GM23248 (cell line): ENCODE measurements at regions not wholly inside any gene's neighbourhood (a gene's known extent, or its start where the extent isn't known, plus 50 kb on each side); places are given as distances from the start of the nearest gene placed in this dataset.
A peak's percentile ranks its signal among the peaks of the same experiment; 100 is the strongest.

Source experiments
- DNase-seq: peaks from one replicate; pipeline ENCODE4 v3.0.0-alpha.2; 2015
- H2AFZ ChIP-seq: fragments of 200-600 bp; sonication (generic); 2 replicates; pipeline ENCODE4 v1.6.1; 2016; ENCODE audit warnings: antibody characterized with exemption
- H3F3A ChIP-seq: fragments of 200-600 bp; sonication (generic); 2 replicates; pipeline ENCODE4 v1.6.1; 2016; ENCODE audit warnings: mild to moderate bottlenecking, antibody characterized with exemption, mixed run types; ENCODE audit not compliant: insufficient read depth
- H3K27ac ChIP-seq: fragments of 200-600 bp; sonication (generic); 2 replicates; pipeline ENCODE4 v1.5.1; 2016; ENCODE audit warnings: mild to moderate bottlenecking
- H3K27me3 ChIP-seq: fragments of 200-600 bp; sonication (generic); replicated peaks from 2 replicates; pipeline ENCODE4 v1.6.1; 2016; ENCODE audit warnings: mild to moderate bottlenecking; ENCODE audit not compliant: insufficient read depth
- H3K36me3 ChIP-seq: fragments of 200-600 bp; sonication (generic); 2 replicates; pipeline ENCODE4 v1.6.1; 2016; ENCODE audit warnings: low read depth, mild to moderate bottlenecking
- H3K4me1 ChIP-seq: fragments of 200-600 bp; sonication (generic); 2 replicates; pipeline ENCODE4 v1.6.1; 2016; ENCODE audit warnings: mild to moderate bottlenecking; ENCODE audit not compliant: insufficient read depth
- H3K4me2 ChIP-seq: fragments of 200-600 bp; sonication (generic); one replicate; pipeline ENCODE4 v1.6.1; 2016; ENCODE audit warnings: mild to moderate bottlenecking; ENCODE audit not compliant: unreplicated experiment
- H3K4me3 ChIP-seq: fragments of 200-600 bp; sonication (generic); 2 replicates; pipeline ENCODE4 v1.5.1; 2016; ENCODE audit warnings: mild to moderate bottlenecking
- H3K79me2 ChIP-seq: fragments of 200-600 bp; sonication (generic); 2 replicates; pipeline ENCODE4 v1.6.1; 2016; ENCODE audit warnings: mild to moderate bottlenecking; ENCODE audit not compliant: insufficient read depth
- H3K9ac ChIP-seq: fragments of 200-600 bp; sonication (generic); 2 replicates; pipeline ENCODE4 v1.6.1; 2016; ENCODE audit warnings: mild to moderate bottlenecking
- H3K9me2 ChIP-seq: fragments of 200-600 bp; sonication (generic); 2 replicates; pipeline ENCODE4 v1.6.1; 2016; ENCODE audit warnings: mixed run types, mild to moderate bottlenecking, moderate library complexity; ENCODE audit not compliant: insufficient read depth
- H3K9me3 ChIP-seq: fragments of 200-600 bp; sonication (generic); one replicate; pipeline ENCODE4 v1.6.1; 2017; ENCODE audit warnings: low read depth
- H4K20me1 ChIP-seq: fragments of 200-600 bp; sonication (generic); 2 replicates; pipeline ENCODE4 v1.6.0; 2016; ENCODE audit not compliant: insufficient read depth
- EZH2 ChIP-seq: fragments of 200-600 bp; sonication (generic); IDR thresholded peaks from 2 replicates; pipeline ENCODE4 v1.6.1; 2018; ENCODE audit warnings: antibody characterized with exemption, mild to moderate bottlenecking; ENCODE audit not compliant: insufficient read depth, poor library complexity, severe bottlenecking
- EZH2phosphoT487 ChIP-seq: fragments of 200-600 bp; sonication (generic); IDR thresholded peaks from 2 replicates; pipeline ENCODE4 v1.6.1; 2018; ENCODE audit warnings: antibody characterized with exemption, moderate library complexity, mild to moderate bottlenecking, low read depth; ENCODE audit not compliant: insufficient read depth
- WGBS, 2 experiments: methylation state at CpG; one replicate each; pipeline ENCODE4 v1.1.6; 2015 to 2017; ENCODE audit warnings: low lambda C conversion rate in 2 of 2, low coverage in 1 of 2; ENCODE audit errors: missing lambda C conversion rate in 2 of 2; 5-methylcytosine and 5-hydroxymethylcytosine counted together
- in situ Hi-C: fragments of 300-500 bp; cut with MboI; formaldehyde crosslinking; loops from 2 replicates; pipeline ENCODE4 v1.15.0; 2020

- Histone ChIP-seq H3F3A (no peaks in the 10 kb centered on the region), H3K4me2 (no peak overlapping the region), H3K9ac (no peak overlapping the region), H2AFZ (no peak overlapping the region), H3K9me2 (no peaks in the 10 kb centered on the region), H3K79me2 (no peaks in the 10 kb centered on the region), H3K9me3 (no peaks in the 10 kb centered on the region), H4K20me1 (no peaks in the 10 kb centered on the region), H3K27me3 (no peaks in the 10 kb centered on the region), H3K36me3 (no peaks in the 10 kb centered on the region), H3K27ac (no peak overlapping the region), H3K4me3 (no peak overlapping the region), H3K4me1 (no peaks in the 10 kb centered on the region)
- DNase-seq: no peak
- TF ChIP-seq EZH2 (no peak), EZH2phosphoT487 (no peak)
- 50 to 65% methylated on average over 1 of the region's 1 CpG for WGBS, 2 experiments
- in situ Hi-C loops: no loop called here
These were observed 349.2 kb upstream of the KLF4 start for GRCh38 chr9:107838766-107839165.

DNA sequence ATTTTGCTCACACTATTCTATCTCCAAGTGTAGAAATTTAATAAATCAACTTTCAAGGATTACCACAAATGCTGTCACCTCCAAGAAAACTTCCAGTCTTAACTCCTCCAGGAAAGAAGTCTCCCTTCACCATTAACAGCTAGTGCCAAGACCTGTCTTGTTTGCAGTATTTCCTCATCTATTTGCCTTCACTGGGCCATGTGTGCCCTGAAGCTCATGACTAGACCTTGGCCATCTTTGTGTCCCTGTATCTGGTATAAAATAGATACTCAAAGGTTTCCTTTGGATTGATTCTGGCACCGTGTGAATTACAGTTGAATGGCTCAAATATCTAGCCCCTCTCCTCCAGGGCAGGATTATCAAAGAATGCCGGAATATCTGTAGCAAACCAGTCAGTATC lies 346.7 kb upstream of the KLF4 start:
- WGBS, 2 experiments: 62 to 64% methylated on average over 2 of the region's 2 CpGs
- H3K9me2 ChIP-seq: no peaks in the 10 kb centered on the region

GRCh38 chr9:107833295-107833694 lies 343.7 kb upstream of the KLF4 start:
- Histone ChIP-seq H3K9me3 (no peaks in the 10 kb centered on the region), H3K27me3 (no peaks in the 10 kb centered on the region), H2AFZ (no peak overlapping the region), H3K4me1 (no peaks in the 10 kb centered on the region), H3K4me3 (no peak overlapping the region), H3F3A (no peaks in the 10 kb centered on the region), H3K9ac (no peak overlapping the region), H4K20me1 (no peaks in the 10 kb centered on the region), H3K36me3 (no peaks in the 10 kb centered on the region), H3K9me2 (no peaks in the 10 kb centered on the region), H3K27ac (no peak overlapping the region), H3K4me2 (no peak overlapping the region), H3K79me2 (no peaks in the 10 kb centered on the region)
- WGBS, 2 experiments: 33 to 38% methylated on average over 4 of the region's 4 CpGs
- no peak for TF ChIP-seq EZH2
- TF ChIP-seq EZH2phosphoT487: no peak
- in situ Hi-C loops: no loop called here
- DNase-seq: peak; percentile 41

More for the DNA sequence above, 346.7 kb upstream of the KLF4 start:
- Histone ChIP-seq H3K79me2 (no peaks in the 10 kb centered on the region), H3F3A (no peaks in the 10 kb centered on the region), H3K4me3 (no peak overlapping the region), H4K20me1 (no peaks in the 10 kb centered on the region), H3K27ac (no peak overlapping the region), H3K4me2 (no peak overlapping the region), H3K9ac (no peak overlapping the region), H2AFZ (no peak overlapping the region), H3K27me3 (no peaks in the 10 kb centered on the region), H3K36me3 (no peaks in the 10 kb centered on the region), H3K9me3 (no peaks in the 10 kb centered on the region), H3K4me1 (no peaks in the 10 kb centered on the region)
- in situ Hi-C loops: no loop called here
- DNase-seq: no peak
- no peak for TF ChIP-seq EZH2
- no peak for TF ChIP-seq EZH2phosphoT487

DNA sequence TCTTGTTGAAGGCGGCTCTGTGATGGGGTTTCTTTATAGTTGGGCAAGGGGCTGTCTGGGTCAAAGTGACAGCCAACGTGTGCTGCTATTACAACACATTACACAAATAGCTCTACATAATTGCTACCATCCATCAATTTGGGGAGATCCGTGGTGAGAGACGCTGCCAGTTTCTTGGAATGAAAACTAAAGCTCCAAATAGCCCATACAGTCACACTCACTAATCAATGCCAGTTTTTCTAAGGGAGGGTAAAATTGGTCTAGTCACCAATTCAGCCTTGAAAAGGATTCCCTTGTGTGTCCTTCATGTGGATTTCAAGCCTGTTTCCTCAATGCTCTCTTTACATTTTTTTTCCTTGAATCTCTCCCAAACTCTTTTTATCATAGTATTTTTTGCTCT lies 343.3 kb upstream of the KLF4 start:
- no peak overlapping the region for H2AFZ ChIP-seq

DNA sequence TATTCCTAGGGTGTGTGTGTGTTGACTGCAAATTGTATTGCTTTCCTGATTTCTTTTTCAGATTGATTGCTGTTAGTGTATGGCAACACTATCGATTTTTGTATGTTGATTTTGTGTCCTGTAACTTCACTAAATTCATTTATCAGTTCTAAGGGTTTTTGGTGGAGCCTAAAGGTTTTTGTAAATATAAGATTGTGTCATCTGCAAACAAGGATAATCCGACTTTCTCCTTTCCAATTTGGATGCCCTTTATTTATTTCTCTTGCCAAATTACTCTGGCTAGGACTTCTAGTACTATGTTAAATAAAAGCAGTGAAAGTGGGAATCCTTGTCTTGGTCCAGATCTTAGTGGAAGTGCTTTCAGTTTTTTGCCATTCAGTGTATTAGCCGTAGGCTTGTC lies 340.9 kb upstream of the KLF4 start:
- no peak overlapping the region for H2AFZ ChIP-seq
- WGBS, 2 experiments: 9 to 11% methylated on average over 3 of the region's 3 CpGs
- H3F3A ChIP-seq: no peaks in the 10 kb centered on the region
- no peaks in the 10 kb centered on the region for H3K9me2 ChIP-seq
- no peak for TF ChIP-seq EZH2phosphoT487
- TF ChIP-seq EZH2: no peak
- no peak overlapping the region for H3K4me3 ChIP-seq
- no peaks in the 10 kb centered on the region for H3K36me3 ChIP-seq
- H4K20me1 ChIP-seq: no peaks in the 10 kb centered on the region
- H3K27ac ChIP-seq: no peak overlapping the region
- H3K9me3 ChIP-seq: no peaks in the 10 kb centered on the region
- no peak overlapping the region for H3K4me2 ChIP-seq
- no peaks in the 10 kb centered on the region for H3K4me1 ChIP-seq
- no peak for DNase-seq
- in situ Hi-C loops: no loop called here
- no peaks in the 10 kb centered on the region for H3K27me3 ChIP-seq
- no peaks in the 10 kb centered on the region for H3K79me2 ChIP-seq
- no peak overlapping the region for H3K9ac ChIP-seq

More for the DNA sequence above, 343.3 kb upstream of the KLF4 start:
- in situ Hi-C loops: no loop called here
- no peak for DNase-seq
- 13 to 15% methylated on average over 4 of the region's 4 CpGs for WGBS, 2 experiments
- Histone ChIP-seq H4K20me1 (no peaks in the 10 kb centered on the region), H3K4me3 (no peak overlapping the region), H3K9me2 (no peaks in the 10 kb centered on the region), H3F3A (no peaks in the 10 kb centered on the region), H3K4me1 (no peaks in the 10 kb centered on the region), H3K9me3 (no peaks in the 10 kb centered on the region), H3K27ac (no peak overlapping the region), H3K27me3 (no peaks in the 10 kb centered on the region), H3K79me2 (no peaks in the 10 kb centered on the region), H3K9ac (no peak overlapping the region), H3K36me3 (no peaks in the 10 kb centered on the region), H3K4me2 (no peak overlapping the region)
- TF ChIP-seq EZH2phosphoT487: no peak
- TF ChIP-seq EZH2: no peak
